NT2/D1 (cell line): ENCODE measurements at regions not wholly inside any gene's neighbourhood (a gene's known extent, or its start where the extent isn't known, plus 50 kb on each side); places are given as distances from the start of the nearest gene placed in this dataset.

Experiments
- DNase-seq: peaks from one replicate; pipeline ENCODE4 v3.0.0-alpha.2; 2011; ENCODE audit warnings: low read depth, low spot score
- H3K27me3 ChIP-seq: 2 replicates; pipeline ENCODE4 v1.6.0; 2011; ENCODE audit warnings: mild to moderate bottlenecking; ENCODE audit not compliant: insufficient read length, insufficient read depth
- H3K36me3 ChIP-seq: 2 replicates; pipeline ENCODE4 v1.6.1; 2011; ENCODE audit warnings: mild to moderate bottlenecking, low read length, mixed read lengths; ENCODE audit not compliant: insufficient read depth, insufficient read length
- H3K4me1 ChIP-seq: 2 replicates; pipeline ENCODE4 v1.5.1; 2011; ENCODE audit not compliant: insufficient read depth, insufficient read length
- H3K4me3 ChIP-seq: 2 replicates; pipeline ENCODE4 v1.5.1; 2011; ENCODE audit warnings: low read depth; ENCODE audit not compliant: insufficient read length
- H3K9ac ChIP-seq: 2 replicates; pipeline ENCODE4 v1.6.0; 2011; ENCODE audit warnings: low read depth; ENCODE audit not compliant: insufficient read length
- H3K9me3 ChIP-seq: 2 replicates; pipeline ENCODE4 v1.5.1; 2011; ENCODE audit warnings: mild to moderate bottlenecking, low read length; ENCODE audit not compliant: insufficient read depth
- SUZ12 ChIP-seq: IDR thresholded peaks from 2 replicates; pipeline ENCODE4 v1.6.1; 2011; ENCODE audit not compliant: insufficient read length, insufficient read depth; ENCODE audit errors: extremely low read depth
- YY1 ChIP-seq: IDR thresholded peaks from 2 replicates; pipeline ENCODE4 v1.6.1; 2011; ENCODE audit not compliant: insufficient read length, insufficient read depth
- ZNF274 ChIP-seq: IDR thresholded peaks from 2 replicates; pipeline ENCODE4 v1.6.1; 2011; ENCODE audit warnings: mild to moderate bottlenecking, low read depth, low read length

GRCh38 chr14:87813686-87814085 lies 179.3 kb downstream of the GALC start:
- H3K9me3 ChIP-seq = no peaks in the 10 kb centered on the region
- no peak for DNase-seq
- no peaks in the 10 kb centered on the region for H3K27me3 ChIP-seq
- H3K4me1 ChIP-seq = no peaks in the 10 kb centered on the region
- no peaks in the 10 kb centered on the region for H3K36me3 ChIP-seq
- TF ChIP-seq SUZ12 = no peak
- no peak for TF ChIP-seq ZNF274
- no peak for TF ChIP-seq YY1
- no peak overlapping the region for H3K9ac ChIP-seq
- H3K4me3 ChIP-seq = no peak overlapping the region

DNA sequence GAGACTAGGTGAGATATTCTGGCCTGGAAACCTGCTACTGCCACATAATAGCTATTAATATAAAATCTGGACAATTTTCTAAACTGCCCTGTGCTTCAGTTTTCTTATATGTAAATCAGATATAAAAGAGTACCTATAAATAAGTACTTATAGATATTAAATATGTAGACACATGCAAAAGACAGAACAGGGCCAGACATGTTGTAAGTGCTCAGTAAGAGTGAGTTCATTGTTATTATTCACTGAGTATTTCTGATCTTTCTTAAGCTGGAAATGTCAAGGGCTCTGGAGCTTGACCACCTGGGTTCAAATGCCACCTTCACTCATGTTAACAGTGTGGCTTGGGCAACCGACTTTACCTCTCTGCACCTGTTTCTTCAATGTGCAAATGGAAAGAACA lies 179.8 kb downstream of the GALC start:
- no peak for DNase-seq
- Histone ChIP-seq H3K27me3 (no peaks in the 10 kb centered on the region), H3K36me3 (no peaks in the 10 kb centered on the region), H3K4me3 (no peak overlapping the region), H3K9ac (no peak overlapping the region), H3K4me1 (no peaks in the 10 kb centered on the region), H3K9me3 (no peaks in the 10 kb centered on the region)
- TF ChIP-seq SUZ12 = no peak
- no peak for TF ChIP-seq ZNF274
- no peak for TF ChIP-seq YY1

- no peak overlapping the region for H3K9ac ChIP-seq
- DNase-seq = no peak
Observed at GRCh38 chr14:87811246-87811645, 181.7 kb downstream of the GALC start.

GRCh38 chr14:87810711-87811110 lies 182.3 kb downstream of the GALC start:
- Histone ChIP-seq H3K4me3 (no peak overlapping the region), H3K27me3 (no peaks in the 10 kb centered on the region), H3K4me1 (no peaks in the 10 kb centered on the region), H3K36me3 (no peaks in the 10 kb centered on the region), H3K9me3 (no peaks in the 10 kb centered on the region), H3K9ac (no peak overlapping the region)
- TF ChIP-seq ZNF274 = no peak
- no peak for TF ChIP-seq YY1
- no peak for TF ChIP-seq SUZ12
- DNase-seq = no peak

More at GRCh38 chr14:87811246-87811645, 181.7 kb downstream of the GALC start:
- H3K27me3 ChIP-seq = no peaks in the 10 kb centered on the region
- TF ChIP-seq SUZ12 (no peak), YY1 (no peak), ZNF274 (no peak)
- no peaks in the 10 kb centered on the region for H3K4me1 ChIP-seq
- H3K9me3 ChIP-seq = no peaks in the 10 kb centered on the region
- H3K4me3 ChIP-seq = no peak overlapping the region
- H3K36me3 ChIP-seq = no peaks in the 10 kb centered on the region

- no peaks in the 10 kb centered on the region for H3K9me3 ChIP-seq
- H3K27me3 ChIP-seq = no peaks in the 10 kb centered on the region
- no peak overlapping the region for H3K4me3 ChIP-seq
- no peak for TF ChIP-seq YY1
- no peak for TF ChIP-seq SUZ12
- no peak overlapping the region for H3K9ac ChIP-seq
- H3K4me1 ChIP-seq = no peaks in the 10 kb centered on the region
- H3K36me3 ChIP-seq = no peaks in the 10 kb centered on the region
- DNase-seq = no peak
Observed at GRCh38 chr14:87809261-87809660, 183.7 kb downstream of the GALC start.

DNA sequence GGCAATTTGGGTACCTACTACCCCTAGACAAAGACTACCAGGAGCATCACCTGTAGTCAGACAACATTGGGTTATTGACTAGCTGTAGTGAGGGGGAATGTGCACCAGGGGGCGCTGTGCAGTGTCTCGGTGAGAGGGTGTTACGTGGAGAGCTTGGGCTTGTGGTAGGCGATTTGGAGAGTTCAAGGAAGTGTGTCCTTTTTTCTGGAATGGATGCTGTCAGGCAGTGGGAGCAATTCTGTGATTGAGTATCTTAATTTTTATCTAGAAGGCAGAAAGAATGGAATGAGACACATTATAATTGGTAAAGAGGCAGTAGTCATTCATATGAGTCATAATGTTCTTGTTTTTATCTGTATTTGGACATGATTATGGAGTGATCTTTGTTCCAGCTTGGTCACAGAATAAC lies 187.7 kb downstream of the GALC start:
- TF ChIP-seq YY1 (no peak), ZNF274 (no peak), SUZ12 (no peak)

DNA sequence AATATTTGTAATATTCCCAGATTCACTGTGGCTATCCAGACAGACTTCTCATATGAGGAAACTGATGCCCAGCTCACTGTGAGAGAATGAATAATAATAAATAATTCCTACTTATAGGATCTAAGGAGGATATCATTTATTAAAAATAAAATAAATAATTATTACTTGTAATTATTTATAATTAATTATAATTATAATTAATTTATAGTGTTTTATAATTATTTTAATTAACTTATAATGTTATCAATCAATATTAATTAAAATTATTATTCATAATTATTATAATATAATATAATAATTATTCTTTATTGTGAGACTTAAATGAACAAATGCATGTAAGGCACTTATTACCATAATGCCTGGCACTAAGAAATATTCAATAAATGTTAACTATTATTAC lies 192.8 kb downstream of the GALC start:
- no peak for TF ChIP-seq YY1
- no peak for TF ChIP-seq ZNF274
- TF ChIP-seq SUZ12 = no peak
- H3K27me3 ChIP-seq = no peaks in the 10 kb centered on the region

More for the DNA sequence above, 187.7 kb downstream of the GALC start:
- no peaks in the 10 kb centered on the region for H3K9me3 ChIP-seq
- H3K4me3 ChIP-seq = no peak overlapping the region
- DNase-seq = peak; percentile 25
- no peaks in the 10 kb centered on the region for H3K36me3 ChIP-seq
- no peak overlapping the region for H3K9ac ChIP-seq
- no peaks in the 10 kb centered on the region for H3K27me3 ChIP-seq
- H3K4me1 ChIP-seq = no peaks in the 10 kb centered on the region

More for the DNA sequence above, 192.8 kb downstream of the GALC start:
- no peaks in the 10 kb centered on the region for H3K9me3 ChIP-seq
- H3K4me1 ChIP-seq = no peaks in the 10 kb centered on the region
- no peak overlapping the region for H3K9ac ChIP-seq
- no peaks in the 10 kb centered on the region for H3K36me3 ChIP-seq
- H3K4me3 ChIP-seq = no peak overlapping the region
- no peak for DNase-seq
